ENCODE measurements at regions not wholly inside any gene's neighbourhood (a gene's known extent, or its start where the extent isn't known, plus 50 kb on each side); places are given as distances from the start of the nearest gene placed in this dataset.
"Not testable (repeated sequence)": the region's sequence is repeated elsewhere in the genome, so short reads cannot be mapped to it uniquely, and the experiment has no call there.

GRCh38 chr1:213702703-213703102 lies 285.1 kb upstream of the PROX1 start:
- Histone ChIP-seq H3K36me3 (ENCODE audit: control insufficient read depth, low read length) (no peaks in the 10 kb centered on the region), H3F3A (ENCODE audit: control insufficient read depth, insufficient read depth) (no peaks in the 10 kb centered on the region), H3K27me3 (ENCODE audit: control insufficient read depth, low read length) (no peaks in the 10 kb centered on the region), H3K27ac (ENCODE audit: low read depth, low read length) (no peak overlapping the region), H3K9me3 (ENCODE audit: control insufficient read depth, insufficient read depth, low read length) (no peaks in the 10 kb centered on the region), H4K20me1 (ENCODE audit: control insufficient read depth, insufficient read depth, low read depth, low read length) (no peaks in the 10 kb centered on the region), H3K9me2 (replicated peaks; ENCODE audit: control insufficient read depth, low read length) (no peaks in the 10 kb centered on the region), H3K79me2 (ENCODE audit: control insufficient read depth, low read length) (no peaks in the 10 kb centered on the region), H3K4me3 (ENCODE audit: low read length) (no peak overlapping the region), H3K4me1 (ENCODE audit: control insufficient read depth, low read length) (no peaks in the 10 kb centered on the region), H3K4me2 (ENCODE audit: low read length) (no peak overlapping the region)
- no peak for TF ChIP-seq CTCF (IDR thresholded peaks at IDR 0.05; ENCODE audit: low read depth, low read length, poor library complexity, severe bottlenecking)
- TF ChIP-seq EZH2phosphoT487 (IDR thresholded peaks at IDR 0.05; ENCODE audit: borderline replicate concordance, low read length) = no peak

- H3K4me3 ChIP-seq (ENCODE audit: low read length) = no peak overlapping the region
- H3K9me2 ChIP-seq (replicated peaks; ENCODE audit: control insufficient read depth, low read length) = no peaks in the 10 kb centered on the region
- H3K27me3 ChIP-seq (ENCODE audit: control insufficient read depth, low read length) = no peaks in the 10 kb centered on the region
- no peaks in the 10 kb centered on the region for H3K36me3 ChIP-seq (ENCODE audit: control insufficient read depth, low read length)
- no peaks in the 10 kb centered on the region for H3K79me2 ChIP-seq (ENCODE audit: control insufficient read depth, low read length)
- TF ChIP-seq EZH2phosphoT487 (IDR thresholded peaks at IDR 0.05; ENCODE audit: borderline replicate concordance, low read length) (no peak), CTCF (IDR thresholded peaks at IDR 0.05; ENCODE audit: low read depth, low read length, poor library complexity, severe bottlenecking) (no peak)
- H3K4me1 ChIP-seq (ENCODE audit: control insufficient read depth, low read length) = no peaks in the 10 kb centered on the region
- H3K27ac ChIP-seq (ENCODE audit: low read depth, low read length) = no peak overlapping the region
- H3F3A ChIP-seq (ENCODE audit: control insufficient read depth, insufficient read depth) = no peaks in the 10 kb centered on the region
- H3K9me3 ChIP-seq (ENCODE audit: control insufficient read depth, insufficient read depth, low read length) = no peaks in the 10 kb centered on the region
- no peaks in the 10 kb centered on the region for H4K20me1 ChIP-seq (ENCODE audit: control insufficient read depth, insufficient read depth, low read depth, low read length)
- no peak overlapping the region for H3K4me2 ChIP-seq (ENCODE audit: low read length)
These were observed 282.8 kb upstream of the PROX1 start for GRCh38 chr1:213704941-213705340.

- H3K4me2 ChIP-seq (ENCODE audit: low read length); H4K20me1 ChIP-seq (ENCODE audit: control insufficient read depth, insufficient read depth, low read depth, low read length); H3K4me3 ChIP-seq (ENCODE audit: low read length); H3K27me3 ChIP-seq (ENCODE audit: control insufficient read depth, low read length); H3K79me2 ChIP-seq (ENCODE audit: control insufficient read depth, low read length); H3K9me3 ChIP-seq (ENCODE audit: control insufficient read depth, insufficient read depth, low read length); H3K9me2 ChIP-seq (replicated peaks; ENCODE audit: control insufficient read depth, low read length); H3K27ac ChIP-seq (ENCODE audit: low read depth, low read length); H3K36me3 ChIP-seq (ENCODE audit: control insufficient read depth, low read length); H3K4me1 ChIP-seq (ENCODE audit: control insufficient read depth, low read length); H3F3A ChIP-seq (ENCODE audit: control insufficient read depth, insufficient read depth): not testable (repeated sequence)
These were observed 275.8 kb upstream of the PROX1 start for GRCh38 chr1:213711833-213712490.

- H3K4me1 ChIP-seq (ENCODE audit: control insufficient read depth, low read length) = no peaks in the 10 kb centered on the region
- H3K27me3 ChIP-seq (ENCODE audit: control insufficient read depth, low read length) = no peaks in the 10 kb centered on the region
- TF ChIP-seq EZH2phosphoT487 (IDR thresholded peaks at IDR 0.05; ENCODE audit: borderline replicate concordance, low read length) (no peak), CTCF (IDR thresholded peaks at IDR 0.05; ENCODE audit: low read depth, low read length, poor library complexity, severe bottlenecking) (no peak)
- H3K27ac ChIP-seq (ENCODE audit: low read depth, low read length) = no peak overlapping the region
- no peaks in the 10 kb centered on the region for H3F3A ChIP-seq (ENCODE audit: control insufficient read depth, insufficient read depth)
- H3K4me3 ChIP-seq (ENCODE audit: low read length) = no peak overlapping the region
- H4K20me1 ChIP-seq (ENCODE audit: control insufficient read depth, insufficient read depth, low read depth, low read length) = no peaks in the 10 kb centered on the region
- no peaks in the 10 kb centered on the region for H3K9me3 ChIP-seq (ENCODE audit: control insufficient read depth, insufficient read depth, low read length)
- no peaks in the 10 kb centered on the region for H3K79me2 ChIP-seq (ENCODE audit: control insufficient read depth, low read length)
- no peaks in the 10 kb centered on the region for H3K36me3 ChIP-seq (ENCODE audit: control insufficient read depth, low read length)
- no peaks in the 10 kb centered on the region for H3K9me2 ChIP-seq (replicated peaks; ENCODE audit: control insufficient read depth, low read length)
- H3K4me2 ChIP-seq (ENCODE audit: low read length) = no peak overlapping the region
These were observed 273.1 kb upstream of the PROX1 start for GRCh38 chr1:213714645-213715044.
